GM18502 (cell line): ENCODE measurements at regions not wholly inside any gene's neighbourhood (a gene's known extent, or its start where the extent isn't known, plus 50 kb on each side); places are given as distances from the start of the nearest gene placed in this dataset.

Experiments used
- ATAC-seq: cut with Tn5 transposase; IDR thresholded peaks from one replicate; pipeline ENCODE4 v1.9.1; 2021; ENCODE audit warnings: mild to moderate bottlenecking; ENCODE audit not compliant: unreplicated experiment, poor library complexity

DNA sequence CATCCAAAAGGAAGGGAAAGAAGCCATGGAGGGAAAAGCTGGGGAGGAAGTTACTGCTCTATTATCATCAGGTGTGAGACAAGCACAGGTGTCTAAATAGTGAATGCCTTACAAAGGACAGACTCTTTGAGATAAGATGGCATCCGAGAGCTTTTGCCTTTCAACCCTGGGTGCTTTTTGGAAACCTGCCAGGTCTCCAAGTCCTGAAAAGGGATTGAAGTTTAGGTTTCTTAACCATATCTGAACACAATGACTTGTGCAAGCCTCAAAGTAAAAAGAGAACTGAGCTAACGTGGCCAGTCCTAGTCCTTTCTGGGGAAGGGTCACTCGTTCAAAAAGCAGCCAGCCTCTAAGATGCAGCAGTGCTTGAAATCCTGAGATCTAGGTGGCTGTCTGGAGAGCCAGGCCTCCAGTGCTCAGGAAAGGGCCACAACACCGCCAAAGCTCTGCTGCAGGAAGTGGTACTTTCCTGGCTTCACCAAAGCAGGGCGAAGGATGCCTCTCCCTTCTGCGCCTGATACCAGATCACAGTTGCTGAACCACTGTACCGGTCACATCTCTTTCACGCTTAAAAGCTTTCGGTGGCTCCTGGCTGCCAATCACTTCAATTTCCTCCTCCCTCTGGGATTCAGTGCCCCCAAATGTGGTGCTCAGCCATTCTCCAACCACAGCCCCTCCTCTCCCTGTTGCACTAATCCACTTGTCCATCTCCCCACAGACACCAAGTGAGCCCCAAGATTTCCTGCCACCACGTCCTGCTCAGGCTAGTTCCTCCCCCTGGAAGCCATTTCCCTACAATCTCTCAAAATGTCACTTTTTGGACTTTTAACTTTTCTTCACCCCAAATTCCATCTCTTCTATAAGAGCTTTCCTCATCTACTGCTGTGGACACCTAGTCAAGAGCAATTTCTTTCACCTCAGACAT is 104.1 kb upstream of the LPP start:
- ATAC-seq = no peak

DNA sequence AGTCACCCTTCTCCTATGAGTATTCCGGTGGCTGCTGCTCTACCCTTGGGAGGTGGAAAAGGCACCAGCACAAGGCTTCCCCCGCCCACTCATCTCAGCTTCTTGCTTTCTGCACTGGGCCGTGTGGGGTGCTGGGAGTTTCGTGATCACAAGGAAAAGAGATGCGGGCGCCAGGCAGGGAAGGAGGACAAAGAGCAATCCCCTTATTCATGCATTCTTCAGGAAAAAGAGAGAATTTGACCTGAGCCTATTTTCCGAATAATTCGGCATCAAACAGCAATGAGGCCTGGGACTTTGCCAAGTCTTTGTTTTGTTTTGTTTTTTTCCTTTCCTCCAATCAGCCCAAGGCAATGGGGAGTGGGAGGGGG is 102.2 kb upstream of the LPP start:
- ATAC-seq = no peak

DNA sequence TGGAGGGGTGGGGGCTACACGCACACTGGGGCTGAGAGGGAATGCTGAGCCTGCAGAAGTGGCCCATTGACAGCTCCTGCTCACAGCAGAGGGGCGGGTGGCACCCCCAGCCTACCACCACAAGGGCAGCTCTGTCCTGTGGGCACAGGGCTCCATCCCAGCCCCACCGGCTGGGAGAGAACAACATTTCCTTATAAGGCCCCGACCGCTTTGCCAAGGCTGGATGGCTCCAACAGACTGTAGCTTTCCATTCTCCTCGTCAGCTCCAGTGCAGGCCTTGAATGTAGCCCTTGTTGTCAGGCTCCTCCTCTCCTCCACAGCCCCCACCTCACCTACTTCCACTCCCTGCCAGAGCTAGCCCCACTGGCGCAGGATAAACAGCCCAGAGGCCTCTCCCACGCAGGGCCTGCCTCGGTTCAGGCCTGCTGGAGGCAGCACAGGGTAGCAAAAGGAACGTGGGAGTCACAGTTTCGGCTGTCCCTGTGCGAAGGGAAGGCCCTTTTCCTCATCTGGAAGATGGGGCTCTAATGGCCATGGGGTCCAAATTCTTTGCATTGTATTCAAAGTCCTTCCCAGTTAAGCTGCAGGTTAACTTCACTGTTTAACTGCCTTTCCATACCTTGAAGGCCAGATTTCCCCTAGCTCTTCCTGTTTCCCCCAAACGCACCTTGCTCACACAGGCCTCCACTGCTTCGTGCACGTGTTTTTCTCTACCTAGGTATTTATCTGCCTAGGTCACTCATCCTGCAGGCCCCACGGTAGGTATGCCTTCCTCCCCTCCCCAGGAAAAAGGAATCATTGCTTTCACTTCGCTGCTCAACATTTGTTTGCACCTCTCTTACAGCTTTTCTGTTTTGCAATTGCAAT is 101.6 kb upstream of the LPP start:
- ATAC-seq = no peak

GRCh38 chr3:188053036-188053340 is 101.0 kb upstream of the LPP start:
- ATAC-seq = no peak

- no peak for ATAC-seq
These were observed 100.1 kb upstream of the LPP start for GRCh38 chr3:188053710-188054380.

- no peak for ATAC-seq
These were observed 99.4 kb upstream of the LPP start for GRCh38 chr3:188054541-188054940.

GRCh38 chr3:188055388-188055787 is 98.6 kb upstream of the LPP start:
- no peak for ATAC-seq

DNA sequence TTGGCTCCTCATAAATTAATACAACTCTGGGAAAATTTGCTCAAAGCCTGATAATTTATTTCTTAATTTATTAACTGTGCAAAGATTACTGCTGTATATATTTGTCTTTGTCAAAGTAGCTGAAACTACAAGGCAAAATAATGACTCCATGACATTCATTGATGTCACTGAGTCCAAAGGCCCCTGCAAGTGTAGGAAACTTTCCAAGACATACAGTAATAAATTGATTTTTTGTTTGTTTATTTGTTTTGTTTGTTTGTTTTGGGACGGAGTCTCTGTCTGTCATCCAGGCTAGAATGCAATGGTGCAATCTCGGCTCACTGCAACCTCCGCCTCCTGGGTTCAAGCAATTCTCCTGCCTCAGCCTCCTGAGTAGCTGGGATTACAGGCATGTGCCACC is 96.8 kb upstream of the LPP start:
- no peak for ATAC-seq

DNA sequence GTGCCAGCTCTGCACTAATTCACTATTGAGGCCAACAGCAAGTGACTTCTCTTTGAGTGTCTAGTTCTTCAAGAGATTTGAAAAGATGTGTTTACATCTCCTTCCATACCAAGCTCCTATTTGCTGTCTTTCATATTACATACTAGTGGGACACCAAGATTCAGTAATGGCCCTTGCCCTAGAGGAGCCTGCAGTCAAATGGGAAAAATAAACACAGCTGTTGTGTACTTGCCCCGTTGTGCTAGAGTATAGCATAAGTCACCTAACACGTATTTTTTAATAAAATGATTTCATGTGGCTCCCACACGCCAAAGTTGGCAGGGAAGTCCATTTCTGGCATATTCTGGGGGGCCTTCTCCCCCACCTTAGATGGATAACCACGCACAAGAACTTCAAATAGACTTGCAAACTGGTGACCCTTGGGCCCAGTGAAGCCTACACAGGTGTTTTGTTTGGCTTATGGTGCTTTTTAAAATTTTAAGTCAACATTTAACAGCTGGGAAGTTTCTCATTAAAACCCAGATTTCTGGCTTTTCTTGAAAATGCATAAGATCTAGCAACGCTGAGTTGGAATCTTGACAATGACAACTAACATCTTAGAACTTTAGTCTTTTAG is 95.3 kb upstream of the LPP start:
- no peak for ATAC-seq

DNA sequence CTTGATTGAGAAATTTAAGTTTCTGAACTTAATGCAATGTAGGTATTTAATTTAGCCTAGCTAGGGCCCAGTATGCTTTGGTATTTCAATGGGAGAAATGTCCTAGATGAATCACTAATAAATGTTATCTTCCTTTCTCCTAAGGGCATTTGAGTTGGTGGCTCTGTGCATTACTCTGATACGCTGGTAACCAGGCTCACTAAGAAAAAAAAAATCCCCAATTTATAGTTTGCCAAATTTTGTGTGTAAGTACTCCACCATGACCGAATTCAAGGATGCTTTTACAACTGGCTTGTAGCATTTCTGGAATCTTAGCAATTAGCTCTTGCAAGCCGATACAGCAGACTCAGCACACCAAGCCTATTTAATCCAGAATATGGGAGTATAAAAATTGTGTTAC is 94.6 kb upstream of the LPP start:
- ATAC-seq = no peak

DNA sequence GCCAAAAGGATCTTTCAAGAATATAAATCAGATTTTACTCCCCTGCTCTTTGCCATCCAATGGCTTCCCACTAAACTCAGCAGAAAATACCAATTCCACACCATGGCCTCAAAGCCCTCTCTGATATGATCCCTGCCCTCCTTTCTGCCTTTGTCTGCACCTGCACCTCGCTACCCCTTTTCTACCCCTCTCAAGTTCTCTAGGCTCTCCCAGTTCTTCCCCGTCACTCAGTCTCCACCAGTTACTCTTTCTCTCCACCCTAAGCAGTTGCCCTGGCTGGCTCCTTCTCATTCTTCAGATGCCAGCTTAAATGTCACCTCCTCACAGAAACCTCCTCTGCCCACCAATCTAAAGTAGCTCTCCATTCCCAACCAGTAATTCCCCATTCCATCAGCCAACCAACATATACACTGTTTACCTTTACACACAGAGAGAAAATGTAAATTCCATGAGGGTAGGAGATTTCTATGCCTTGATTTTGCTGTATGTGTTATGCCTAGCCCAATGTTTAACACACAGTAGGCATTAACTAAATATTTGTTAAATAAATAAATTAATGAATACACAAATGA is 93.6 kb upstream of the LPP start:
- no peak for ATAC-seq

- no peak for ATAC-seq
These were observed 93.0 kb upstream of the LPP start for GRCh38 chr3:188060840-188061544.

GRCh38 chr3:188062216-188062615 is 91.7 kb upstream of the LPP start:
- ATAC-seq = no peak

GRCh38 chr3:188064831-188065493 is 89.0 kb upstream of the LPP start:
- ATAC-seq = no peak

DNA sequence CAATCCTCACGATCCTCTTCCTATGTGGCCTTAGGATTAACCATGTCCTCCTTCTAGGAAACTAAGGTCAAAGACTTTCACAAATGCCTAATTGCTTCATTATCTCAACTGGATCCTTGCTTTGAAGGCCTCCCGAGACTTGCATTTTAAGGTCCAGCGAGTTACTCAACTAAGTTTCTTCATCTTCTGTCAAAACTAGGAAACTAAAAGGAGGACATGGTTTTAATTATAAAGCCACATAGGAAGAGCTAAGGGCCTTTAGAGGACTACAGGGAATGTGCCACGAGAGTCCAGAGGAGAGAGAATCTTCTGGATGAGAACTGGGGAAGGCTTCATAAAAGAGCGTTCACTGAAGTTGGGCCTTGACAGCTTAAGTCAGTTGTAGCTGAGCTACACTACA is 87.8 kb upstream of the LPP start:
- no peak for ATAC-seq

DNA sequence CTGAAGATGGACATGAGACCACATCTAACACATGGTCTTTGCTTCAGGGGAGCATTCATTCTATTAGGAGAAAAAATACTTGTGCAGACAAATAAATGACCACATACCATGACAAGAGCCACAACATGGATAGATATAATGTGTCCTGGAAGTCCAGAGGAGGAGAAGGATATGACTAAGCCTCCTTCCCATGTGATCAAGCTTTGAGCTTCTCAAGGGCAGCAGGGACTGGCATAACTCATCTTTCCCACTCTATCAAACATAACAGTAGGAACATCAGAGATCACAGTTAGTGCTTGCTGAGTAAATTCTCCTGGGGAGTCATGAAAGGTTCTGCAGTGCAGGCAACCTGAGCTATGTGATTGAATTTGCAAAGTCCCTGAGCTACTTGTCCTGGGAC is 86.0 kb upstream of the LPP start:
- ATAC-seq = no peak

GRCh38 chr3:188068342-188068741 is 85.6 kb upstream of the LPP start:
- no peak for ATAC-seq

GRCh38 chr3:188071636-188072035 is 82.3 kb upstream of the LPP start:
- no peak for ATAC-seq

GRCh38 chr3:188076176-188076575 is 77.8 kb upstream of the LPP start:
- no peak for ATAC-seq
